ENCODE measurements at regions not wholly inside any gene's neighbourhood (a gene's known extent, or its start where the extent isn't known, plus 50 kb on each side); places are given as distances from the start of the nearest gene placed in this dataset.

DNA sequence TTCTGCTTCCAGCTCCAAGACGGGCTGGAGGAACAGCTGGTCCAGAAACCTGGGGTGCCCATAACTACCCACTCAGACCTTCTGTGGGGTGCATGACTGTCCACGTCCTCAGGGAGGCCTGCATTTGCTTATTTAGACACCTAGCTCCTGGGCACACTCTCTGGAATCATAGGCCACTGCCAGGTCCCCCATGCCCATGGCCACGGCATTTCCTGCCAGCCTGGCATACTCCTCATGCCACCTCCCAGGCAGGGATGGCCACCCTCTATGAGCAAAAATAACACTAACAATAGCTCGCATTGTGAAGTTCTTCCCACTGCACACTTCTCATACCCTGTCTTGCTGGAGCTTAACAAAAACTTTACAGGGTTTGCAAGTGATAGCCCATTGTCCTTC, 166.9 kb upstream of the TPM1 start:
- no peaks in the 10 kb centered on the region for H3K4me1 ChIP-seq
- H3K4me3 ChIP-seq: no peak overlapping the region
- H3K9me3 ChIP-seq: no peaks in the 10 kb centered on the region
- H3K27me3 ChIP-seq: no peaks in the 10 kb centered on the region
- DNase-seq (ENCODE audit: extremely low spot score in 2 of 2): no peak
- TF ChIP-seq POLR2AphosphoS5 (IDR thresholded peaks at IDR 0.05; ENCODE audit: insufficient read depth in 1 of 2, low read depth in 1 of 2) (no peak), CTCF (IDR thresholded peaks at IDR 0.05) (no peak)
- intact Hi-C loops (cut with DNase I): no loop called here
- H3K36me3 ChIP-seq: no peaks in the 10 kb centered on the region
- no peak overlapping the region for H3K27ac ChIP-seq

GRCh38 chr15:62877276-62877857, 165.2 kb upstream of the TPM1 start:
- DNase-seq (ENCODE audit: extremely low spot score in 2 of 2): no peak
- intact Hi-C loops (cut with DNase I): no loop called here
- Histone ChIP-seq H3K27ac (no peak overlapping the region), H3K36me3 (no peaks in the 10 kb centered on the region), H3K9me3 (no peaks in the 10 kb centered on the region), H3K4me3 (no peak overlapping the region), H3K4me1 (no peaks in the 10 kb centered on the region), H3K27me3 (no peaks in the 10 kb centered on the region)
- TF ChIP-seq CTCF (IDR thresholded peaks at IDR 0.05): no peak
- no peak for TF ChIP-seq POLR2A (IDR thresholded peaks at IDR 0.05)
- TF ChIP-seq POLR2AphosphoS5 (IDR thresholded peaks at IDR 0.05; ENCODE audit: insufficient read depth in 1 of 2, low read depth in 1 of 2): no peak

- Histone ChIP-seq H3K9me3 (no peaks in the 10 kb centered on the region), H3K4me3 (no peak overlapping the region), H3K27ac (no peak overlapping the region), H3K27me3 (no peaks in the 10 kb centered on the region), H3K4me1 (no peaks in the 10 kb centered on the region), H3K36me3 (no peaks in the 10 kb centered on the region)
- DNase-seq (ENCODE audit: extremely low spot score in 2 of 2): no peak
- no peak for TF ChIP-seq POLR2A (IDR thresholded peaks at IDR 0.05)
- intact Hi-C loops (cut with DNase I): no loop called here
Measured at GRCh38 chr15:62878070-62878469, 164.5 kb upstream of the TPM1 start.

GRCh38 chr15:62879770-62880169, 162.8 kb upstream of the TPM1 start:
- Histone ChIP-seq H3K4me1 (no peaks in the 10 kb centered on the region), H3K36me3 (no peaks in the 10 kb centered on the region), H3K27ac (no peak overlapping the region), H3K4me3 (no peak overlapping the region), H3K27me3 (no peaks in the 10 kb centered on the region), H3K9me3 (no peaks in the 10 kb centered on the region)
- intact Hi-C loops (cut with DNase I): no loop called here
- TF ChIP-seq POLR2A (IDR thresholded peaks at IDR 0.05) (no peak), CTCF (IDR thresholded peaks at IDR 0.05) (no peak), POLR2AphosphoS5 (IDR thresholded peaks at IDR 0.05; ENCODE audit: insufficient read depth in 1 of 2, low read depth in 1 of 2) (no peak)
- no peak for DNase-seq (ENCODE audit: extremely low spot score in 2 of 2)

- Histone ChIP-seq H3K27me3 (no peaks in the 10 kb centered on the region), H3K4me1 (no peaks in the 10 kb centered on the region), H3K9me3 (no peaks in the 10 kb centered on the region), H3K4me3 (no peak overlapping the region), H3K27ac (no peak overlapping the region), H3K36me3 (no peaks in the 10 kb centered on the region)
- no peak for TF ChIP-seq CTCF (IDR thresholded peaks at IDR 0.05)
- no peak for TF ChIP-seq POLR2A (IDR thresholded peaks at IDR 0.05)
- no peak for TF ChIP-seq POLR2AphosphoS5 (IDR thresholded peaks at IDR 0.05; ENCODE audit: insufficient read depth in 1 of 2, low read depth in 1 of 2)
- intact Hi-C loops (cut with DNase I): no loop called here
- no peak for DNase-seq (ENCODE audit: extremely low spot score in 2 of 2)
Measured at GRCh38 chr15:62880278-62880677, 162.3 kb upstream of the TPM1 start.
